Fibroblast of villous mesenchyme (primary cell): ENCODE measurements at regions not wholly inside any gene's neighbourhood (a gene's known extent, or its start where the extent isn't known, plus 50 kb on each side); places are given as distances from the start of the nearest gene placed in this dataset.
"Not testable (repeated sequence)": the region's sequence is repeated elsewhere in the genome, so short reads cannot be mapped to it uniquely, and the experiment has no call there.

Source experiments
- DNase-seq: peaks from one replicate; pipeline ENCODE4 v3.0.0-alpha.2; 2010; ENCODE audit warnings: low read depth
- H3K4me3 ChIP-seq: 2 replicates; pipeline ENCODE4 v1.5.1; 2011; ENCODE audit warnings: low read depth, mild to moderate bottlenecking, low read length
- TF ChIP-seq, protein P1 (sequence below): IDR thresholded peaks from 2 replicates; pipeline ENCODE4 v1.5.1; 2012; ENCODE audit warnings: low read depth, mild to moderate bottlenecking, low read length; ENCODE audit not compliant: insufficient read depth

- TF ChIP-seq, protein P1, sequence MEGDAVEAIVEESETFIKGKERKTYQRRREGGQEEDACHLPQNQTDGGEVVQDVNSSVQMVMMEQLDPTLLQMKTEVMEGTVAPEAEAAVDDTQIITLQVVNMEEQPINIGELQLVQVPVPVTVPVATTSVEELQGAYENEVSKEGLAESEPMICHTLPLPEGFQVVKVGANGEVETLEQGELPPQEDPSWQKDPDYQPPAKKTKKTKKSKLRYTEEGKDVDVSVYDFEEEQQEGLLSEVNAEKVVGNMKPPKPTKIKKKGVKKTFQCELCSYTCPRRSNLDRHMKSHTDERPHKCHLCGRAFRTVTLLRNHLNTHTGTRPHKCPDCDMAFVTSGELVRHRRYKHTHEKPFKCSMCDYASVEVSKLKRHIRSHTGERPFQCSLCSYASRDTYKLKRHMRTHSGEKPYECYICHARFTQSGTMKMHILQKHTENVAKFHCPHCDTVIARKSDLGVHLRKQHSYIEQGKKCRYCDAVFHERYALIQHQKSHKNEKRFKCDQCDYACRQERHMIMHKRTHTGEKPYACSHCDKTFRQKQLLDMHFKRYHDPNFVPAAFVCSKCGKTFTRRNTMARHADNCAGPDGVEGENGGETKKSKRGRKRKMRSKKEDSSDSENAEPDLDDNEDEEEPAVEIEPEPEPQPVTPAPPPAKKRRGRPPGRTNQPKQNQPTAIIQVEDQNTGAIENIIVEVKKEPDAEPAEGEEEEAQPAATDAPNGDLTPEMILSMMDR, result no peak
- DNase-seq, result no peak
- H3K4me3 ChIP-seq, result no peak overlapping the region
Measured at GRCh38 chrX:3803305-3803704, 89.9 kb upstream of the PRKX start.

- H3K4me3 ChIP-seq, DNase-seq: not testable (repeated sequence)
Measured at GRCh38 chrX:3795411-3795810, 82.0 kb upstream of the PRKX start.

GRCh38 chrX:3791449-3791848 is 78.0 kb upstream of the PRKX start:
- TF ChIP-seq, protein P1, result no peak
- H3K4me3 ChIP-seq, result no peak overlapping the region

GRCh38 chrX:3788494-3789233 is 75.2 kb upstream of the PRKX start:
- no peak overlapping the region for H3K4me3 ChIP-seq
- TF ChIP-seq, protein P1, result no peak
- DNase-seq, result no peak

More at GRCh38 chrX:3791449-3791848, 78.0 kb upstream of the PRKX start:
- DNase-seq, result no peak

GRCh38 chrX:3787856-3788255 is 74.4 kb upstream of the PRKX start:
- H3K4me3 ChIP-seq, result no peak overlapping the region
- TF ChIP-seq, protein P1, result no peak
- DNase-seq, result no peak

DNA sequence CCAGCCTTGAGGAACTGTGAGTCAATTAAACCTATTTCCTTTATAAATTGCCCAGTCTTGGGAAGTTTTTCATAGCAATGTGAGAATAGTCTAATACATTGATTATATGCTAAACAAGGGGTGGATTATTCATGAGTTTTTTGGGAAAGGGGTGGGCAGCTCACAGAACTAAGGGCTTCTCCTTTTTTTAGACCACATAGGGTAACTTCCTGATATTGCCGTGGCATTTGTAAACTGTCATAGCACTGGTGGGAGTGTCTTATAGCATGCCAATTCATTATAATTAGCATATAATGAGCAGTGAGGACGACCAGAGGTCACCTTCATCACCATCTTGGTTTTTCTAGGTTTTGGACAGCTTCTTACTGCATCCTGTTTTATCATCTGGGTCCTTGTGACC is 72.4 kb upstream of the PRKX start:
- DNase-seq, H3K4me3 ChIP-seq: not testable (repeated sequence)

DNA sequence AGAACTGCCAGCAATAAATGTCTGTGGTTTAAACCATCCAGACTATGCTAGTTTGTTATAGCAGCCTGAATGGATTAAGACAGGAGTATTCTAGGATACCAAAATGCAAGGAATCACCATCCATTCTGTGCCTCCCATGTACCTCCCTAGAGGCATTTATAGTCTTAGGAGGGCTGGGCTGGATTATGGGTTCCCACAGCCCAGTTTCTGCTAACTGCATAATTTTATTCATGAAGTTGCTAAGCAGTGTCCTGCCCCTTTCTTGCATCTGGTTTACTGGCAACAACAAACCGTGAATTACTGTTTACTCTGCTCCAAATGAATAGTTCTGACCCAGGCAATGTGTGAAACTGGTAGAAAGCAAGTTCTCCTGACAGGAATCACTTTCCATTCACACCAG is 67.1 kb upstream of the PRKX start:
- TF ChIP-seq, protein P1, result no peak
- H3K4me3 ChIP-seq, result no peak overlapping the region
- DNase-seq, result no peak

GRCh38 chrX:3779546-3779945 is 66.1 kb upstream of the PRKX start:
- no peak overlapping the region for H3K4me3 ChIP-seq
- TF ChIP-seq, protein P1, result no peak
- DNase-seq, result no peak
